Aorta (tissue), 5 donors: ENCODE measurements at regions not wholly inside any gene's neighbourhood (a gene's known extent, or its start where the extent isn't known, plus 50 kb on each side); places are given as distances from the start of the nearest gene placed in this dataset.

Experiments used
- ATAC-seq: fragments of 200-7000 bp; cut with Tn5 transposase; one replicate; pipeline ENCODE4 v1.9.1; 2022; ENCODE audit warnings: moderate library complexity; ENCODE audit not compliant: low FRiP score
- DNase-seq, 2 donors: peaks; one replicate each; pipeline ENCODE4 v3.0.0-alpha.2; 2020
- H3K27ac ChIP-seq, 2 donors: one replicate each; pipeline ENCODE4 v1.5.1; 2013; ENCODE audit warnings: low read length in 2 of 2, mild to moderate bottlenecking in 2 of 2, moderate library complexity in 2 of 2, control low read depth in 1 of 2, inconsistent platforms in 1 of 2, low read depth in 1 of 2
- H3K27me3 ChIP-seq, 2 donors: one replicate each; pipeline ENCODE4 v1.6.1; 2013; ENCODE audit warnings: control low read depth in 1 of 2, low read length in 1 of 2, mild to moderate bottlenecking in 1 of 2, moderate library complexity in 1 of 2; ENCODE audit not compliant: insufficient read depth in 2 of 2, control insufficient read depth in 1 of 2
- H3K36me3 ChIP-seq, 2 donors: one replicate each; pipeline ENCODE4 v1.6.1; 2013; ENCODE audit warnings: control low read depth in 1 of 2, low read length in 1 of 2, mild to moderate bottlenecking in 1 of 2; ENCODE audit not compliant: insufficient read depth in 2 of 2, control insufficient read depth in 1 of 2
- H3K4me1 ChIP-seq, 2 donors: one replicate each; pipeline ENCODE4 v1.6.1; 2013; ENCODE audit warnings: low read length in 2 of 2, control low read depth in 1 of 2, mild to moderate bottlenecking in 1 of 2, moderate library complexity in 1 of 2; ENCODE audit not compliant: insufficient read depth in 2 of 2, control insufficient read depth in 1 of 2
- H3K4me3 ChIP-seq, 2 donors: one replicate each; pipeline ENCODE4 v1.5.1; 2013; ENCODE audit warnings: low read length in 2 of 2, control low read depth in 1 of 2, mild to moderate bottlenecking in 1 of 2
- H3K9me3 ChIP-seq: one replicate; pipeline ENCODE4 v1.6.1; 2013; ENCODE audit warnings: mild to moderate bottlenecking, low read length; ENCODE audit not compliant: control insufficient read depth
- WGBS, 2 donors: extraction: QIAGEN DNeasy Blood & Tissue Kit; methylation state at CpG; one replicate each; pipeline ENCODE4 v1.1.7; 2013; 5-methylcytosine and 5-hydroxymethylcytosine counted together
- intact Hi-C, 2 donors: fragments of 100-400 bp; cut with DNase I; formaldehyde crosslinking; loops; one replicate each; pipeline versions ENCODE4 v1.14.2 to v1.15.0; 2022
- donor health status: healthy with polysubstance abuse.
- donor health status: Bipolar disorder and iron deficiency.
- donor health status: DM: no; HTN: no; CAD: no.
- donor health status: DM: no; HTN: no; CAD: no.
- donor health status: DM: yes; HTN: yes; CAD: no.

DNA sequence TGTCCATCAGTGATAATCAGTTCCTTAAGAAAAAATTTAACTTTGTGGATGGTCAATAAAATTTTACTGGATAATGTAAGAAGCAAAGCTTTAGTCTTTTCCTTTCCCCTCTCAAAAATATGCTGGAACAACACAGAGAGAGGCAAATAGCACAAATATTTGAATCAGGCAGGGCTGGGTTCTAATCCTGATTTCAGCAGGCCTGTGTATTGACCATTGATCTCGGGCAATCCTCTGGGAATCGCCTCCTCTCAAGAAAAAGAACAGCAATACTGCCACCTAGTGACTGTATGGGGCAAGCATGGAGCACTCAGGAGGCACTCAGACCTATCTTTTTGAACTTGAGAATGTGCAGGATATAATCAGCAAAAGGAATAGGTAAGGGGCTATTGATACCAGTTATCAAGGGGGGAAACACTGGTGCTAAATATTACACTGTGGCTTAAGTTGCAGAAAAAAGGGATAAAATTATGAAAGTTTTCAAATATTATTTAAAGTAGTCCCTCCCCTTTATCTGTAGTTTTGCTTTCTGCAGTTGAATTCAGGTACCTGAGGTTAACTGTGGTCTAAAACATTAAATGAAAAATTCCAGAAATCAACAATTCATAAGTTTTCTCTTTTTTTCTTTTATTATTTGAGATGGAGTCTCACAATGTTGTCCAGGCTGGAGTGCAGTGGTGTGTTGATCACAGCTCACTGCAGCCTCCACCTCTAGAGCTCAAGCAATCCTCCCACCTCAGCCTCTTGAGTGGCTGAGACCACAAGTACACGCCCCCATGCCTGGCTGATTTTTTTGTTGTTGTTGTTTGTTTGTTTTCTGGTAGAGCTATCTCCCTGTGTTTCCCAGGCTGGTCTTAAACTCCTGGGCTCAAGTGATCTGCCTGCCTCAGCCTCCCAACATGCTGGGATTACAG, 91.8 kb upstream of the NHSL1 start:
- Histone ChIP-seq H3K27ac (no peak overlapping the region), H3K36me3 (no peaks in the 10 kb centered on the region), H3K4me3 (no peak overlapping the region), H3K4me1 (no peaks in the 10 kb centered on the region), H3K27me3 (no peaks in the 10 kb centered on the region), H3K9me3 (no peaks in the 10 kb centered on the region)
- 17 to 22% methylated on average over 3 of the region's 3 CpGs for WGBS, 2 donors
- intact Hi-C loops = loop anchor here (5.0 to 10.0 kb wide), 2 partner anchors 101 to 156 kb away; no protein-coding TSS in a partner anchor
- DNase-seq (no peak), ATAC-seq (no peak)

- intact Hi-C loops = loop anchor here (5.0 to 10.0 kb wide), 2 partner anchors 100 to 158 kb away; no protein-coding TSS in a partner anchor
- H3K36me3 ChIP-seq = no peaks in the 10 kb centered on the region
- ATAC-seq (no peak), DNase-seq (no peak)
- no peak overlapping the region for H3K4me3 ChIP-seq
- H3K4me1 ChIP-seq = no peaks in the 10 kb centered on the region
- 45 to 88% methylated on average over 1 of the region's 1 CpG for WGBS, 2 donors
- H3K9me3 ChIP-seq = no peaks in the 10 kb centered on the region
- H3K27me3 ChIP-seq = no peaks in the 10 kb centered on the region
- no peak overlapping the region for H3K27ac ChIP-seq
Measured at GRCh38 chr6:138592749-138593123, 93.4 kb upstream of the NHSL1 start.

DNA sequence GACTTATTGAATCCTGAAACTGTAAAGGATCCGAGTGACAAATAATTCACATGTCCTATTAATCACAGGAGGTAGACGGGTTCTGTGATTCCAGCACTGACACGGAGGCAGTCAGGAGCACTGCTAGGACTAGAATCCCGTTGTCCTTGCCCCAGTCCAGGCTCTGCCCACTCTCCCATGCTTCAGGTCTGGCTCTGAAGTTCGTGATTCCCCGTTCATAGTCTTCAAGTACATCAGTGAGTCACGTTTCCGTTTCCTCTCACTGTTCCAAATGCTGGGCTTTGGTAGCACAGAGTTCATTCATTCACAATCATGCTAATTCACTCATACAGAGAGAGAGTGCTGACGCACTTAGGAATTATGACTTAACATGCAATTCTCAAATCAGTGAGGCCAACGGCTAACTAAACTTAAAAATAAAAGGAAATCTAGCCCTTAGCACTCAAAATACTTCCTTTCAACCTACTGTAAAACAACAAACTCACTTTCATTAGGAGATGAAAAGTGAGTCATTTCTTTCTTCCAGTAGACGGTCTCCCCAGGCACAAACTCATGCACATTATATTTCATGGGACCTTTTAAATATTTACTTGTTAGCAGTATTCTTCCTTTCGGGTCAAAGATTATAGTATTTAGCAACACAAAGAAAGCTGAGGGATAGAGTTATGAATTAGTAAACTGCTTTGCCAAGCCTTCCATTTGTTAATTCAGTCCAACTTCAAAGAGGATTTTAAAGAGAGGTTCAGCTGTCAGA, 94.0 kb upstream of the NHSL1 start:
- H3K9me3 ChIP-seq = no peaks in the 10 kb centered on the region
- WGBS, 2 donors = 12% methylated on average over 12 of the region's 12 CpGs
- H3K27ac ChIP-seq = peak overlapping the region in 1 of 2 donors; percentile 7
- H3K4me3 ChIP-seq = no peak overlapping the region
- DNase-seq (peak in 1 of 2 donors; percentile 60), ATAC-seq (peak; percentile 81)
- H3K4me1 ChIP-seq = no peaks in the 10 kb centered on the region
- intact Hi-C loops = loop anchor here (5.0 to 10.0 kb wide), 2 partner anchors 99 to 158 kb away; no protein-coding TSS in a partner anchor
- no peaks in the 10 kb centered on the region for H3K36me3 ChIP-seq
- H3K27me3 ChIP-seq = no peaks in the 10 kb centered on the region

- Histone ChIP-seq H3K9me3 (no peaks in the 10 kb centered on the region), H3K27ac (no peak overlapping the region), H3K36me3 (no peaks in the 10 kb centered on the region), H3K27me3 (no peaks in the 10 kb centered on the region), H3K4me3 (no peak overlapping the region), H3K4me1 (peaks cover 0 to 1% of the 10 kb centered on the region in 2 donors)
- 88 to 90% methylated on average over 9 of the region's 9 CpGs for WGBS, 2 donors
- ATAC-seq (no peak), DNase-seq (no peak)
- intact Hi-C loops = loop anchor here (5.0 to 10.0 kb wide), 2 partner anchors 98 to 159 kb away; no protein-coding TSS in a partner anchor
Measured at GRCh38 chr6:138593909-138594757, 94.8 kb upstream of the NHSL1 start.

DNA sequence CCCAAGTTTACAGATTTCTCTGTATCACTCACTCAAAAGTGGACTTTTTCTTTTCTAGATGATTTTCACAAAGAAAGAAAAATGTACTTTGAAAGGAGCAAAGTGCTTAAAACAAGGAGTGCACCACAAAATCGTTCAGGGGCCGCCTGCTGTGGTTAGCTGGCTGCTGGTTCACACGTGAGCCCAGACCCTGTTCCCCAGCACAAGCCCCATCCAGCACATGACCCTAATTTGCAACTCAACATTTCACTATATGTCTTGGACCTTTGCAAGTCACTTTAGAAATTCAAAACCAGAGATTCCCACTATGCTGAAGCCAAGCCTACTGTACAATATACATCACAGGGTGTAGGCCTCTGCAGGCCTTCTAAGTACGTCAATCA, 95.5 kb upstream of the NHSL1 start:
- peaks cover 0 to 1% of the 10 kb centered on the region in 2 donors for H3K4me1 ChIP-seq
- DNase-seq (no peak), ATAC-seq (no peak)
- no peaks in the 10 kb centered on the region for H3K27me3 ChIP-seq
- H3K27ac ChIP-seq = no peak overlapping the region
- intact Hi-C loops = loop anchor here (5.0 to 10.0 kb wide), 2 partner anchors 98 to 160 kb away; no protein-coding TSS in a partner anchor
- H3K4me3 ChIP-seq = no peak overlapping the region
- no peaks in the 10 kb centered on the region for H3K9me3 ChIP-seq
- 93 to 96% methylated on average over 4 of the region's 4 CpGs for WGBS, 2 donors
- no peaks in the 10 kb centered on the region for H3K36me3 ChIP-seq

GRCh38 chr6:138596126-138596525, 96.8 kb upstream of the NHSL1 start:
- intact Hi-C loops = loop anchor here in 1 of 2 donors (10.0 kb wide), 1 partner anchor 161 kb away; no protein-coding TSS in a partner anchor
- ATAC-seq (no peak), DNase-seq (no peak)
- no peaks in the 10 kb centered on the region for H3K36me3 ChIP-seq
- no peak overlapping the region for H3K4me3 ChIP-seq
- peaks cover 0 to 1% of the 10 kb centered on the region in 2 donors for H3K4me1 ChIP-seq
- WGBS, 2 donors = 79 to 88% methylated on average over 5 of the region's 5 CpGs
- no peaks in the 10 kb centered on the region for H3K27me3 ChIP-seq
- H3K27ac ChIP-seq = no peak overlapping the region
- H3K9me3 ChIP-seq = no peaks in the 10 kb centered on the region

- no peaks in the 10 kb centered on the region for H3K9me3 ChIP-seq
- no peak for ATAC-seq
- H3K27me3 ChIP-seq = no peaks in the 10 kb centered on the region
- no peaks in the 10 kb centered on the region for H3K36me3 ChIP-seq
- intact Hi-C loops = loop anchor here in 1 of 2 donors (10.0 kb wide), 1 partner anchor 162 kb away; no protein-coding TSS in a partner anchor
- no peak overlapping the region for H3K4me3 ChIP-seq
- H3K27ac ChIP-seq = no peak overlapping the region
- 88 to 91% methylated on average over 11 of the region's 11 CpGs for WGBS, 2 donors
- DNase-seq = no peak
- peaks cover 0 to 1% of the 10 kb centered on the region in 2 donors for H3K4me1 ChIP-seq
Measured at GRCh38 chr6:138596591-138596990, 97.3 kb upstream of the NHSL1 start.

DNA sequence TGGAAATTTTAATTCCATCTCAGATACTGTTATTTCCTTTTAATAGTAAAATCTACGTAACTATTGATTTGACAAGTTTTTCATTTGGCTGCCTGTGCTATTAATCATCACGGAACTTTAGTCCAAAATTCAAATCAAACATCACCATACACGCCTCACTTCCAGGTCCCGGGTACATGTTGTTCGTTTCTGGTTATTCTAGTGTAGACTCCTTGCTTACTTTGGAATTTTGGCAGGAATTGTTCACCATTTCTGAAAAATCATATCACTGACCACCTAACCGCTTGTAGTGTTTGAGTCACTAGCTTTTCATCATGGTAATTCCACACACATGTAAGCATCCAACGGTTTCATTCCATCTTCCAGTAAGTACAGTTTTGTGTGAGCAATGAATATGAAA, 98.0 kb upstream of the NHSL1 start:
- Histone ChIP-seq H3K27me3 (no peaks in the 10 kb centered on the region), H3K4me1 (peaks cover 0 to 1% of the 10 kb centered on the region in 2 donors), H3K36me3 (no peaks in the 10 kb centered on the region), H3K27ac (no peak overlapping the region), H3K9me3 (no peaks in the 10 kb centered on the region), H3K4me3 (no peak overlapping the region)
- DNase-seq = no peak
- ATAC-seq = no peak
- 83 to 88% methylated on average over 7 of the region's 7 CpGs for WGBS, 2 donors
- intact Hi-C loops = loop anchor here in 1 of 2 donors (10.0 kb wide), 1 partner anchor 163 kb away; no protein-coding TSS in a partner anchor
